H1 (cell line): ENCODE measurements at regions not wholly inside any gene's neighbourhood (a gene's known extent, or its start where the extent isn't known, plus 50 kb on each side); places are given as distances from the start of the nearest gene placed in this dataset.

Source experiments
- CEBPB ChIP-seq: IDR thresholded peaks from 2 replicates; pipeline ENCODE4 v1.6.1; 2012; ENCODE audit warnings: low read depth, low read length
- JUN ChIP-seq: IDR thresholded peaks from 2 replicates; pipeline ENCODE4 v1.6.1; 2011; ENCODE audit warnings: low read depth, mild to moderate bottlenecking, improper control_type of control experiment, low read length
- NRF1 ChIP-seq: IDR thresholded peaks from 2 replicates; pipeline ENCODE4 v1.6.1; 2011; ENCODE audit warnings: mild to moderate bottlenecking, low read depth, low read length, improper control_type of control experiment
- POLR2A ChIP-seq, 2 experiments: IDR thresholded peaks; 1 replicate in 1 of 2; 2 replicates in 1 of 2; pipeline ENCODE4 v1.6.1; 2011; ENCODE audit warnings: low read depth in 2 of 2, low read length in 2 of 2, mild to moderate bottlenecking in 2 of 2; ENCODE audit errors: control extremely low read depth in 1 of 2
- RFX5 ChIP-seq: IDR thresholded peaks from 2 replicates; pipeline ENCODE4 v1.6.1; 2011; ENCODE audit warnings: low read depth, low read length, improper control_type of control experiment, borderline replicate concordance
- SIRT6 ChIP-seq: IDR thresholded peaks from one replicate; pipeline ENCODE4 v1.7.1; 2012; ENCODE audit warnings: low read length, inconsistent platforms
- SP1 ChIP-seq: IDR thresholded peaks from 2 replicates; pipeline ENCODE4 v1.6.1; 2011; ENCODE audit warnings: low read depth, low read length
- TAF1 ChIP-seq: IDR thresholded peaks from 2 replicates; pipeline ENCODE4 v1.6.1; 2011; ENCODE audit warnings: mild to moderate bottlenecking, low read depth, low read length
- TF ChIP-seq, protein P1 (sequence below): IDR thresholded peaks from 2 replicates; pipeline ENCODE4 v1.6.1; 2012; ENCODE audit warnings: inconsistent platforms
- TF ChIP-seq, protein P2 (sequence below), 3 experiments: IDR thresholded peaks; 1 replicate in 2 of 3; 2 replicates in 1 of 3; pipeline versions ENCODE4 v1.5.1 to v1.6.1; 2011; ENCODE audit warnings: low read length in 3 of 3, mild to moderate bottlenecking in 3 of 3, inconsistent platforms in 2 of 3, low read depth in 1 of 3, moderate library complexity in 1 of 3; ENCODE audit not compliant: insufficient read depth in 1 of 3; ENCODE audit errors: control extremely low read depth in 1 of 3

DNA sequence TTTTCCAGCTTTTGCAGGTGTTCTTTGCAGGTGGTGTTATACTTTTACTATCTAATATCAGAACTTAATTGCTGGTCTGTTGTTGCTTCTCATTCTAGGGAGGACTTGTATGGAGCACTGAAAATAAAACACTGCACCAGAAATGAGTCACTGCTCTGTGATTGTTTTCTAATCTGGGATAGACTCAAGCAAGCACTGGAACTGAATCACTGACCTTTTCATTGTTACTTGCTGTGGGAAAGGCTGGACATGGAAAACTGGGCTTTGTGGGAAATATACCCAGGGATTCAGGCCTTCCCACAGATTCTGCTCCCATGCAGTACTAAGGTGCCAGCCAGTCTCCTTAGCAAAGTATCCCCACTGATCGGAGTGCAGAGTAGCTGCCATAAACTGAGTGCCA, 470.0 kb upstream of the GCFC2 start:
- TF ChIP-seq, protein P1, sequence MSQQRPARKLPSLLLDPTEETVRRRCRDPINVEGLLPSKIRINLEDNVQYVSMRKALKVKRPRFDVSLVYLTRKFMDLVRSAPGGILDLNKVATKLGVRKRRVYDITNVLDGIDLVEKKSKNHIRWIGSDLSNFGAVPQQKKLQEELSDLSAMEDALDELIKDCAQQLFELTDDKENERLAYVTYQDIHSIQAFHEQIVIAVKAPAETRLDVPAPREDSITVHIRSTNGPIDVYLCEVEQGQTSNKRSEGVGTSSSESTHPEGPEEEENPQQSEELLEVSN, result no peak
- TF ChIP-seq CEBPB (no peak), NRF1 (no peak), RFX5 (no peak), POLR2A (IDR thresholded peaks at IDR 0.05; ENCODE audit: control extremely low read depth in 1 of 2, low read depth in 2 of 2, low read length in 2 of 2) (no peak), TAF1 (no peak), SP1 (no peak), SIRT6 (no peak), JUN (no peak)
- TF ChIP-seq, protein P2, sequence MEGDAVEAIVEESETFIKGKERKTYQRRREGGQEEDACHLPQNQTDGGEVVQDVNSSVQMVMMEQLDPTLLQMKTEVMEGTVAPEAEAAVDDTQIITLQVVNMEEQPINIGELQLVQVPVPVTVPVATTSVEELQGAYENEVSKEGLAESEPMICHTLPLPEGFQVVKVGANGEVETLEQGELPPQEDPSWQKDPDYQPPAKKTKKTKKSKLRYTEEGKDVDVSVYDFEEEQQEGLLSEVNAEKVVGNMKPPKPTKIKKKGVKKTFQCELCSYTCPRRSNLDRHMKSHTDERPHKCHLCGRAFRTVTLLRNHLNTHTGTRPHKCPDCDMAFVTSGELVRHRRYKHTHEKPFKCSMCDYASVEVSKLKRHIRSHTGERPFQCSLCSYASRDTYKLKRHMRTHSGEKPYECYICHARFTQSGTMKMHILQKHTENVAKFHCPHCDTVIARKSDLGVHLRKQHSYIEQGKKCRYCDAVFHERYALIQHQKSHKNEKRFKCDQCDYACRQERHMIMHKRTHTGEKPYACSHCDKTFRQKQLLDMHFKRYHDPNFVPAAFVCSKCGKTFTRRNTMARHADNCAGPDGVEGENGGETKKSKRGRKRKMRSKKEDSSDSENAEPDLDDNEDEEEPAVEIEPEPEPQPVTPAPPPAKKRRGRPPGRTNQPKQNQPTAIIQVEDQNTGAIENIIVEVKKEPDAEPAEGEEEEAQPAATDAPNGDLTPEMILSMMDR (IDR thresholded peaks at IDR 0.05; ENCODE audit: control extremely low read depth in 1 of 3, insufficient read depth in 1 of 3, low read depth in 1 of 3, low read length in 3 of 3), result no peak
